ENCODE measurements at regions not wholly inside any gene's neighbourhood (a gene's known extent, or its start where the extent isn't known, plus 50 kb on each side); places are given as distances from the start of the nearest gene placed in this dataset.

GRCh38 chr19:32017176-32017953, 328.0 kb upstream of the ZNF507 start:
- DNase-seq (ENCODE audit: low read depth in 2 of 2, low spot score in 1 of 2), result no peak

- no peak for DNase-seq (ENCODE audit: low read depth in 2 of 2, low spot score in 1 of 2)
Measured at GRCh38 chr19:32018014-32018413, 327.4 kb upstream of the ZNF507 start.

- no peak for DNase-seq (ENCODE audit: low read depth in 2 of 2, low spot score in 1 of 2)
Measured at GRCh38 chr19:32020538-32020937, 324.9 kb upstream of the ZNF507 start.

- no peak for DNase-seq (ENCODE audit: low read depth in 2 of 2, low spot score in 1 of 2)
Measured at GRCh38 chr19:32022044-32022640, 323.3 kb upstream of the ZNF507 start.

- DNase-seq (ENCODE audit: low read depth in 2 of 2, low spot score in 1 of 2), result no peak
Measured at GRCh38 chr19:32022731-32023563, 322.5 kb upstream of the ZNF507 start.

- DNase-seq (ENCODE audit: low read depth in 2 of 2, low spot score in 1 of 2), result no peak
Measured at GRCh38 chr19:32023564-32023832, 321.9 kb upstream of the ZNF507 start.

GRCh38 chr19:32029235-32029634, 316.2 kb upstream of the ZNF507 start:
- DNase-seq (ENCODE audit: low read depth in 2 of 2, low spot score in 1 of 2), result no peak

- no peak for DNase-seq (ENCODE audit: low read depth in 2 of 2, low spot score in 1 of 2)
Measured at GRCh38 chr19:32032561-32032960, 312.8 kb upstream of the ZNF507 start.

GRCh38 chr19:32035626-32036025, 309.8 kb upstream of the ZNF507 start:
- DNase-seq (ENCODE audit: low read depth in 2 of 2, low spot score in 1 of 2), result no peak

GRCh38 chr19:32038021-32038920, 307.1 kb upstream of the ZNF507 start:
- DNase-seq (ENCODE audit: low read depth in 2 of 2, low spot score in 1 of 2), result no peak

GRCh38 chr19:32038961-32039360, 306.4 kb upstream of the ZNF507 start:
- DNase-seq (ENCODE audit: low read depth in 2 of 2, low spot score in 1 of 2), result no peak

- no peak for DNase-seq (ENCODE audit: low read depth in 2 of 2, low spot score in 1 of 2)
Measured at GRCh38 chr19:32039440-32039839, 306.0 kb upstream of the ZNF507 start.

- DNase-seq (ENCODE audit: low read depth in 2 of 2, low spot score in 1 of 2), result no peak
Measured at GRCh38 chr19:32040236-32040635, 305.2 kb upstream of the ZNF507 start.

- no peak for DNase-seq (ENCODE audit: low read depth in 2 of 2, low spot score in 1 of 2)
Measured at GRCh38 chr19:32041681-32042292, 303.6 kb upstream of the ZNF507 start.

- no peak for DNase-seq (ENCODE audit: low read depth in 2 of 2, low spot score in 1 of 2)
Measured at GRCh38 chr19:32047788-32048187, 297.6 kb upstream of the ZNF507 start.

GRCh38 chr19:32053376-32053775, 292.0 kb upstream of the ZNF507 start:
- DNase-seq (ENCODE audit: low read depth in 2 of 2, low spot score in 1 of 2), result no peak

- no peak for DNase-seq (ENCODE audit: low read depth in 2 of 2, low spot score in 1 of 2)
Measured at GRCh38 chr19:32053861-32054260, 291.5 kb upstream of the ZNF507 start.

GRCh38 chr19:32058131-32058530, 287.3 kb upstream of the ZNF507 start:
- DNase-seq (ENCODE audit: low read depth in 2 of 2, low spot score in 1 of 2), result no peak

- no peak for DNase-seq (ENCODE audit: low read depth in 2 of 2, low spot score in 1 of 2)
Measured at GRCh38 chr19:32061315-32061714, 284.1 kb upstream of the ZNF507 start.

GRCh38 chr19:32063601-32064000, 281.8 kb upstream of the ZNF507 start:
- no peak for DNase-seq (ENCODE audit: low read depth in 2 of 2, low spot score in 1 of 2)

- no peak for DNase-seq (ENCODE audit: low read depth in 2 of 2, low spot score in 1 of 2)
Measured at GRCh38 chr19:32066056-32066455, 279.4 kb upstream of the ZNF507 start.

Measured in stimulated activated CD8-positive, alpha-beta memory T cell treated with anti-CD3 and anti-CD28 coated beads, Interleukin-4, amount 100 ng/mL, for 1 hour (primary cell).